Left ventricle myocardium inferior (tissue), 1 donor: ENCODE measurements at regions not wholly inside any gene's neighbourhood (a gene's known extent, or its start where the extent isn't known, plus 50 kb on each side); places are given as distances from the start of the nearest gene placed in this dataset.

Source experiments
- DNase-seq: peaks from one replicate; pipeline ENCODE4 v3.0.0-alpha.2; 2020
- H3K27ac ChIP-seq: fragments of 200-600 bp; replicated peaks from 2 replicates; pipeline ENCODE4 v1.8.0; 2021
- H3K27me3 ChIP-seq: fragments of 200-600 bp; 2 replicates; pipeline ENCODE4 v1.8.0; 2021; ENCODE audit warnings: low read depth
- H3K36me3 ChIP-seq: fragments of 200-600 bp; 2 replicates; pipeline ENCODE4 v1.8.0; 2021
- H3K4me1 ChIP-seq: fragments of 200-600 bp; 2 replicates; pipeline ENCODE4 v1.8.0; 2021
- H3K4me3 ChIP-seq: fragments of 200-600 bp; 2 replicates; pipeline ENCODE4 v1.8.0; 2021; ENCODE audit warnings: mild to moderate bottlenecking, moderate library complexity
- H3K9me3 ChIP-seq: fragments of 200-600 bp; replicated peaks from 2 replicates; pipeline ENCODE4 v1.8.0; 2021
- intact Hi-C: fragments of 100-400 bp; cut with micrococcal nuclease; formaldehyde crosslinking; loops from one replicate; pipeline ENCODE4 v1.11.0; 2022
- TF ChIP-seq, protein P1 (sequence below): fragments of 200-600 bp; IDR thresholded peaks from 2 replicates; pipeline ENCODE4 v1.8.0; 2021; ENCODE audit warnings: antibody characterized with exemption, mild to moderate bottlenecking, borderline replicate concordance
- donor health status: DM: no; HTN: yes; CAD: no; lungs with severe emphysema.

DNA sequence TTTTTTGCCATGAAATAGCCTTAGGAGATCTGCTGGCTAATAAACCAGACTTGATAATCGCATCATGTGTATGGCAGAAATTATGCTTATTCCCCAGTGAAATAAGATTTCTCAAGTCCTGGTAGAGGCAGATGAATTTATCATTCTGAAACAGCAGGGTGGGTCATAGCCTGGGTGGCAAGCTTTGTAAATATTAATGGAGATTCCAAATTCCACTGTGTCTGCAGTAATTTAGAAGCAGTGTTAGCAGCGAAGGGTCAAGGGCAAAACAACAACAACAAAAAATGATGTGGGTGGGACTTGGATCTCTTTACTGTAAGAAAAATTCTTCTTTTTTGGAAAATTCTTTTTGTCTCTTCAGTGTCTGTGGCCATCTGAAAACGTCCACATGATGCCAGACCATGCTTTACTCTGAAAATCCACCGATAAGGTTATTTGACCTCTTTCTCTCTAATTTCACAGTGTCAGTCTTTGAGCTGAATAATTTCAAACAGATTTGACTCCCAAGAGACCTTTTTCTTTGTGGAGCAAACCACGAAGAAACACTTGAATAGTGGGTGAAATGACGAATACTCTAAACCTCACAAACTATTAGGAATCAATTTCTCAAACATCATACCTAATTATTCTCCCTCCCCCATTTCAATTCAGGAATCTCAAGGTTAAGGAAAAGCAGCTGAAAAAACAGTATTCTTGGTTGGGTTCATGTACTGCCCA, 106.0 kb upstream of the RPS23 start:
- TF ChIP-seq, protein P1, sequence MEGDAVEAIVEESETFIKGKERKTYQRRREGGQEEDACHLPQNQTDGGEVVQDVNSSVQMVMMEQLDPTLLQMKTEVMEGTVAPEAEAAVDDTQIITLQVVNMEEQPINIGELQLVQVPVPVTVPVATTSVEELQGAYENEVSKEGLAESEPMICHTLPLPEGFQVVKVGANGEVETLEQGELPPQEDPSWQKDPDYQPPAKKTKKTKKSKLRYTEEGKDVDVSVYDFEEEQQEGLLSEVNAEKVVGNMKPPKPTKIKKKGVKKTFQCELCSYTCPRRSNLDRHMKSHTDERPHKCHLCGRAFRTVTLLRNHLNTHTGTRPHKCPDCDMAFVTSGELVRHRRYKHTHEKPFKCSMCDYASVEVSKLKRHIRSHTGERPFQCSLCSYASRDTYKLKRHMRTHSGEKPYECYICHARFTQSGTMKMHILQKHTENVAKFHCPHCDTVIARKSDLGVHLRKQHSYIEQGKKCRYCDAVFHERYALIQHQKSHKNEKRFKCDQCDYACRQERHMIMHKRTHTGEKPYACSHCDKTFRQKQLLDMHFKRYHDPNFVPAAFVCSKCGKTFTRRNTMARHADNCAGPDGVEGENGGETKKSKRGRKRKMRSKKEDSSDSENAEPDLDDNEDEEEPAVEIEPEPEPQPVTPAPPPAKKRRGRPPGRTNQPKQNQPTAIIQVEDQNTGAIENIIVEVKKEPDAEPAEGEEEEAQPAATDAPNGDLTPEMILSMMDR = no peak
- DNase-seq = no peak
- H3K4me3 ChIP-seq = no peak overlapping the region
- no peaks in the 10 kb centered on the region for H3K27me3 ChIP-seq
- no peak overlapping the region for H3K27ac ChIP-seq
- H3K36me3 ChIP-seq = no peaks in the 10 kb centered on the region
- intact Hi-C loops = no loop called here
- H3K9me3 ChIP-seq = no peaks in the 10 kb centered on the region
- H3K4me1 ChIP-seq = no peaks in the 10 kb centered on the region

DNA sequence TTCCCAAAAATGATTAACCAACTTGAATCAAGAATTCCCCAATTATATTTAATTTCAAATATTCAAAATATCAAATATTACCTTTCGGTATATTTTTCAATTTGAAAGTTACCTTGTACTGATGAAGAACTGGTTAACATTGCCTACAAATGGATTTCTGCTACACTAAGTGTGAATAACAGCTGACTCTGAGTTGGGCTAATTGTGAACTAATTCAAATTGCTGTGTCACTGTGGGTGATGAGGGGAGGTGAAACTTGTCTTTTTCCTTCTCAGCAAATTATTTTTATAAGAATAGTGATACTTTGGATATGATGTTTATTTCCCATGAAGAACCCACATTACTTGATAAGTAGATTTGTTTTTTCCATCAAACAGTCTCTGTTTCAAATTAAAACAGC, 103.4 kb upstream of the RPS23 start:
- TF ChIP-seq, protein P1 = no peak
- Histone ChIP-seq H3K27ac (no peak overlapping the region), H3K4me3 (no peak overlapping the region), H3K36me3 (no peaks in the 10 kb centered on the region), H3K4me1 (no peaks in the 10 kb centered on the region), H3K27me3 (no peaks in the 10 kb centered on the region), H3K9me3 (no peaks in the 10 kb centered on the region)
- DNase-seq = no peak
- intact Hi-C loops = no loop called here

DNA sequence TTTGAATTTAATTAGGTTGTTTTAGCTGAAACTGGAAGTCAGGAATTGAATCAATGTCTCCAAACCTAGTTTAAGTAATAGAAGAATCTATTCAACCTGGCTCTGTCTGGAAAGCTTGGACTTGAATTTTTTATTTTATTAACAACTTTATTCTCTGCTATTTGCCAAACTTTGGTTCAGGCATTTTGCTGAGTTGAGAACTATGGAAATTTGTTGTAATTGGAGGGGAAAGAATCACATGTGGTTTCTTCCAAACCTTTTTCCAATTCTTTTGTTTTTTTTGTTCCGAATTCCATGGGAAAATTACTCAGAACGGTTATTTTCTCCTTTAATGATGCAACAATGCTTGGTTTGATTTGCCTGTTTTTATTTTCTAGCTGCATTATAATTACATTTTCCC, 98.2 kb upstream of the RPS23 start:
- H3K9me3 ChIP-seq = no peaks in the 10 kb centered on the region
- no peak for DNase-seq
- H3K36me3 ChIP-seq = no peaks in the 10 kb centered on the region
- TF ChIP-seq, protein P1 = no peak
- H3K27me3 ChIP-seq = no peaks in the 10 kb centered on the region
- H3K27ac ChIP-seq = no peak overlapping the region
- no peaks in the 10 kb centered on the region for H3K4me1 ChIP-seq
- no peak overlapping the region for H3K4me3 ChIP-seq
- intact Hi-C loops = no loop called here

DNA sequence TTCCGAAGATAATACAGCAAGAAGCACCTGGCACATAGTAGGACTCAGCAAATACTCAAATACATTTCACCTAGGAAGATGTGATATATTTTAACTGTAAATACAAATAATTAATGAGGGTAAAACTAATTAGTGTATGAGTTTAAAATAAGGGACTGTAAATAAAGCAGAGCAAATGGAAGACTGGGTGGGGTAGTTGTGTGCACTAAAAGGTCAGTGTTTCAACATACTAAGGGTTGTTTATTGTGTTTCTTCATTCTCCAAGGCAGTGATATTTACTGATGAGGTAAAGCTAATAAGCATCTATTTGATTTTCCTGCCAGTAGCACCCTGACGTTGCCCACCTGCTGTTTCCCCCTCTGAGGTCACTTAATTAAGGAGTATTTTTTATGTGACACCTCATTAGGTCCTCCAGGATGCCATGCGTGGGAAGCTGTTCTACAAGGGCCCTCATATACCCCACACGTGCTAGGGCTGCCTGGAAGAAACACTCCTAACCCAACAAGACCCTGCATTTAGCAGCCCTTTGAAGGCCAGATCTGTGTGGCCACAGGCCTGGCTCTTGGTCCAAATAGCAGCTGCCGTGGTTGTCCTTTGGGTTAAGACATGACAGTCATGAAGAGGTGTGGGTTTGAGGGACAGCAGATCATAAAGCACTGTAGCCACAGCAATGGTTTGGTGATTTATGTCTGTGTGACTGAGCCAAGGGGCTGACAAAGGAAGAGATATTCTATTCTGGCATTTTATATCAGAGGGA, 97.5 kb upstream of the RPS23 start:
- TF ChIP-seq, protein P1 = no peak
- H3K27me3 ChIP-seq = no peaks in the 10 kb centered on the region
- H3K4me3 ChIP-seq = no peak overlapping the region
- no peak overlapping the region for H3K27ac ChIP-seq
- no peak for DNase-seq
- no peaks in the 10 kb centered on the region for H3K4me1 ChIP-seq
- intact Hi-C loops = no loop called here
- no peaks in the 10 kb centered on the region for H3K36me3 ChIP-seq
- no peaks in the 10 kb centered on the region for H3K9me3 ChIP-seq

DNA sequence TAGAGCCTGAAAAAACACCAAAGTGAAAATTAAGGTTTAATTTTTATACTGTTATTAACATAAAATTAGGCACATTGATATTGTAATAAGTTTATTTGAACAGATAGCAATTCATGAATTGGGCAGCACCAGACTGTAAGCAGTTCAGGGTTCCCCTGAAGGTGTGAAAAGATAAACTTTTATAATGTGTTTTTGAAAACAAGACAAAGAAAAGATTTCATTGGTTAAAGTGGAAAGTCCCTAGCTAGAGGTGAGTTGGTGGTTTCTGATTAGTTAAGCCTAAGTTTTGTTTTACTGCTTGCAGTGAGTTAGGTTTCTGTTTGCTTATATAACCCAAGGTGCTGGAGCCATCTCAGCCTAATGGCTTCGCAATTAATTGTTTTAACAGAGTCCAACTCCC, 96.5 kb upstream of the RPS23 start:
- Histone ChIP-seq H3K27ac (no peak overlapping the region), H3K4me3 (no peak overlapping the region), H3K9me3 (no peaks in the 10 kb centered on the region), H3K36me3 (no peaks in the 10 kb centered on the region), H3K4me1 (no peaks in the 10 kb centered on the region), H3K27me3 (no peaks in the 10 kb centered on the region)
- TF ChIP-seq, protein P1 = no peak
- intact Hi-C loops = no loop called here
- DNase-seq = no peak
